H1 (cell line): ENCODE measurements at regions not wholly inside any gene's neighbourhood (a gene's known extent, or its start where the extent isn't known, plus 50 kb on each side); places are given as distances from the start of the nearest gene placed in this dataset.

Source experiments
- TCF12 ChIP-seq: IDR thresholded peaks from 2 replicates; pipeline ENCODE4 v1.6.1; 2011; ENCODE audit warnings: low read depth, mild to moderate bottlenecking, low read length
- TF ChIP-seq, protein P1 (sequence below): IDR thresholded peaks from 2 replicates; pipeline ENCODE4 v1.6.1; 2012; ENCODE audit warnings: inconsistent platforms

DNA sequence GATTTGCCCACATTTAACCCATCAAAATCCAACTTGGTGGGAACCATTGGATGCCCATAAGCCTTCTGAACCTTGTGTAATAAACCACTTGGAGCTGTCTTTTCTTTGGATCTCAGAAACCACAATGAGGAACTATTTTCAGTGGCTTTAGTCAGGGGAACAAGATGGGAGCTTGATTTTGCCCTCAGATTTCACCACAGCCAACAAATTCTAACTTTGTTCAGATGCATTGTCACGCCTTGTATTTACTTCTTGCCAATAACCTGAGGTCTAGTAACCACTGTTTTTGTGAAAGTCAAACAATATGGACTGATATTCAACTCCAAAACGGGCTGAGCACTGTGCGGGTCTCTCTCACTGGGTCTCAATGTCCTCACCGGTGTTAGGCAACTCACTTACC is 508.2 kb downstream of the TNS1 start (continued):
- TF ChIP-seq TCF12 = no peak
- TF ChIP-seq, protein P1, sequence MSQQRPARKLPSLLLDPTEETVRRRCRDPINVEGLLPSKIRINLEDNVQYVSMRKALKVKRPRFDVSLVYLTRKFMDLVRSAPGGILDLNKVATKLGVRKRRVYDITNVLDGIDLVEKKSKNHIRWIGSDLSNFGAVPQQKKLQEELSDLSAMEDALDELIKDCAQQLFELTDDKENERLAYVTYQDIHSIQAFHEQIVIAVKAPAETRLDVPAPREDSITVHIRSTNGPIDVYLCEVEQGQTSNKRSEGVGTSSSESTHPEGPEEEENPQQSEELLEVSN = no peak
